K562 (cell line): ENCODE measurements at regions not wholly inside any gene's neighbourhood (a gene's known extent, or its start where the extent isn't known, plus 50 kb on each side); places are given as distances from the start of the nearest gene placed in this dataset.

ENCODE experiments used
- ATAC-seq: fragments of 200-7000 bp; cut with Tn5 transposase; 3 replicates; pipeline ENCODE4 v1.9.1; 2020; ENCODE audit warnings: moderate library complexity
- BruUV-seq: library from RNA; stranded (reverse); fragments of 400-500 nt; replicated peaks from 2 replicates; lab custom pipeline; 2021; lab: Mats Ljungman, UMichigan
- CTCF ChIA-PET: fragments of 300-600 bp; formaldehyde crosslinking; extraction: SDS; loops from one replicate; lab custom pipeline; 2021; ENCODE audit warnings: low intra/inter-chr PET ratio; lab: Yijun Ruan, JAX
- POLR2A ChIA-PET: fragments of 300-600, 350-650 bp; sonication (Branson Sonifier 250); formaldehyde crosslinking; extraction: SDS; loops from one replicate; lab custom pipeline; 2021; ENCODE audit warnings: antibody characterized with exemption, inconsistent platforms; lab: Yijun Ruan, JAX
- DNase-seq, 4 experiments: peaks; one replicate each; pipeline versions ENCODE4 v3.0.0 to v3.0.0-alpha.2; 2011 to 2018; ENCODE audit warnings: low spot score in 3 of 4, mixed read lengths in 3 of 4; ENCODE audit errors: extremely low read depth in 1 of 4
- FAIRE-seq: peaks from 2 replicates; lab custom pipeline; 2011; peaks lifted over from hg19 to GRCh38; lab: Jason Lieb, UNC
- H2AFZ ChIP-seq: 2 replicates; pipeline ENCODE4 v1.6.0; 2011; ENCODE audit warnings: low read depth, low read length, control low read depth, inconsistent platforms
- H3K27ac ChIP-seq: fragments of 200-600 bp; 3 replicates; pipeline ENCODE4 v1.8.0; 2011; ENCODE audit warnings: low read depth, mild to moderate bottlenecking, control low read depth, inconsistent platforms, low read length, moderate library complexity, mixed read lengths; ENCODE audit errors: extremely low read depth
- H3K27me3 ChIP-seq, 2 experiments: fragments of 300-600 bp in 1 of 2; 2 replicates in 1 of 2; 3 replicates in 1 of 2; pipeline versions ENCODE4 v1.6.0 to v1.8.0; 2011; ENCODE audit warnings: inconsistent platforms in 2 of 2, low read length in 2 of 2, mild to moderate bottlenecking in 1 of 2, mixed read lengths in 1 of 2, moderate library complexity in 1 of 2; ENCODE audit not compliant: control insufficient read depth in 2 of 2, insufficient read depth in 2 of 2
- H3K36me3 ChIP-seq: fragments of 300-600 bp; 3 replicates; pipeline ENCODE4 v1.8.0; 2011; ENCODE audit warnings: mild to moderate bottlenecking, low read length, inconsistent platforms; ENCODE audit not compliant: control insufficient read depth, insufficient read depth
- H3K4me1 ChIP-seq, 2 experiments: fragments of 200-600 bp in 1 of 2; replicated peaks in 1 of 2; 2 replicates in 1 of 2; 3 replicates in 1 of 2; pipeline versions ENCODE4 v1.5.1 to v1.8.0; 2011; ENCODE audit warnings: inconsistent platforms in 2 of 2, low read length in 2 of 2, mild to moderate bottlenecking in 1 of 2, mixed read lengths in 1 of 2, moderate library complexity in 1 of 2; ENCODE audit not compliant: control insufficient read depth in 2 of 2, insufficient read depth in 2 of 2
- H3K4me2 ChIP-seq: 2 replicates; pipeline ENCODE4 v1.6.1; 2011; ENCODE audit warnings: low read length, control low read depth, inconsistent platforms, mixed read lengths; ENCODE audit not compliant: insufficient read depth
- H3K4me3 ChIP-seq: fragments of 200-600 bp; sonication (generic), shearing (Covaris generic); 2 replicates; pipeline ENCODE4 v1.5.1; 2016; ENCODE audit warnings: control low read depth, inconsistent platforms
- H3K79me2 ChIP-seq: fragments of 200-600 bp; 3 replicates; pipeline ENCODE4 v1.8.0; 2011; ENCODE audit warnings: low read length, inconsistent platforms; ENCODE audit not compliant: control insufficient read depth, insufficient read depth
- H3K9ac ChIP-seq, 2 experiments: 2 replicates each; pipeline versions ENCODE4 v1.6.0 to v1.6.1; 2011; ENCODE audit warnings: low read depth in 2 of 2, low read length in 2 of 2, control low read depth in 1 of 2, inconsistent platforms in 1 of 2, mild to moderate bottlenecking in 1 of 2, mixed read lengths in 1 of 2; ENCODE audit not compliant: insufficient read depth in 1 of 2
- H3K9me1 ChIP-seq: one replicate; pipeline ENCODE4 v1.6.0; 2011; ENCODE audit warnings: inconsistent platforms, mild to moderate bottlenecking, low read length, moderate library complexity; ENCODE audit not compliant: control insufficient read depth, insufficient read depth
- H3K9me3 ChIP-seq: replicated peaks from 2 replicates; pipeline ENCODE4 v1.5.1; 2011; ENCODE audit warnings: low read depth, low read length, inconsistent platforms; ENCODE audit not compliant: control insufficient read depth, insufficient read depth
- H4K20me1 ChIP-seq: replicated peaks from 2 replicates; pipeline ENCODE4 v1.6.1; 2011; ENCODE audit warnings: low read length, inconsistent platforms, mixed read lengths; ENCODE audit not compliant: control insufficient read depth, insufficient read depth
- ARID2 ChIP-seq: fragments of 450-650 bp; IDR thresholded peaks from 2 replicates; pipeline ENCODE4 v1.6.1; 2017; ENCODE audit warnings: antibody characterized with exemption, mild to moderate bottlenecking
- CCNT2 ChIP-seq: IDR thresholded peaks from 2 replicates; pipeline ENCODE4 v1.6.1; 2011; ENCODE audit warnings: borderline replicate concordance, low read depth, mild to moderate bottlenecking, moderate library complexity, mixed read lengths, low read length; ENCODE audit not compliant: insufficient read length; ENCODE audit errors: extremely low read depth
- CHCHD3 ChIP-seq: fragments of 250-450 bp; sonication (Bioruptor Pico); IDR thresholded peaks from 2 replicates; pipeline ENCODE4 v2.1.2; 2022; ENCODE audit warnings: mild to moderate bottlenecking
- KDM5B ChIP-seq: fragments of 200-600 bp; sonication (generic); IDR thresholded peaks from 2 replicates; pipeline ENCODE4 v1.6.1; 2012; ENCODE audit warnings: low read depth, mild to moderate bottlenecking, moderate library complexity, low read length, control low read depth, inconsistent platforms; ENCODE audit not compliant: insufficient replicate concordance
- LCOR ChIP-seq: sonication (generic); formaldehyde crosslinking; IDR thresholded peaks from 2 replicates; pipeline ENCODE4 v1.8.0; 2022; ENCODE audit warnings: mild to moderate bottlenecking, missing genetic modification reagents
- MTA1 ChIP-seq: fragments of 450-650 bp; IDR thresholded peaks from 2 replicates; pipeline ENCODE4 v1.6.1; 2017; ENCODE audit warnings: borderline replicate concordance
- MTA2 ChIP-seq: fragments of 450-650 bp; IDR thresholded peaks from 2 replicates; pipeline ENCODE4 v1.6.1; 2016; ENCODE audit warnings: low read depth
- POLR2H ChIP-seq: IDR thresholded peaks from 2 replicates; pipeline ENCODE4 v1.6.1; 2016; ENCODE audit warnings: missing genetic modification characterization, low read depth, mild to moderate bottlenecking, control low read depth, missing compliant biosample characterization, moderate library complexity
- PTBP1 ChIP-seq: fragments of 200-400 bp; formaldehyde crosslinking; IDR thresholded peaks from 2 replicates; pipeline ENCODE4 v1.6.1; 2017; ENCODE audit warnings: low read depth, low read length
- RAD21 ChIP-seq, 2 experiments: fragments of 250-450 bp in 1 of 2; fragments of 450-650 bp in 1 of 2; sonication (Bioruptor Pico) in 1 of 2; formaldehyde crosslinking in 1 of 2; IDR thresholded peaks in 1 of 2; conservative IDR thresholded peaks in 1 of 2; 2 replicates each; pipeline versions ENCODE4 v1.4.0 to v1.8.0; 2020 to 2022; ENCODE audit warnings: mild to moderate bottlenecking in 2 of 2, moderate library complexity in 1 of 2
- SRSF9 ChIP-seq: fragments of 200-400 bp; formaldehyde crosslinking; IDR thresholded peaks from 2 replicates; pipeline ENCODE4 v1.6.1; 2017; ENCODE audit warnings: low read depth, low read length, borderline replicate concordance
- ZC3H11A ChIP-seq: IDR thresholded peaks from 2 replicates; pipeline ENCODE4 v1.6.1; 2012; ENCODE audit warnings: low read depth, low read length, improper control_type of control experiment
- ZNF668 ChIP-seq: fragments of 250-450 bp; sonication (Bioruptor Pico); IDR thresholded peaks from 2 replicates; pipeline ENCODE4 v1.8.0; 2022; ENCODE audit warnings: mild to moderate bottlenecking, inconsistent platforms
- ZZZ3 ChIP-seq: fragments of 450-650 bp; IDR thresholded peaks from 2 replicates; pipeline ENCODE4 v1.6.1; 2016; ENCODE audit warnings: antibody characterized with exemption, mild to moderate bottlenecking, moderate library complexity
- WGBS: fragments of 100-300 bp; shearing (Covaris generic); methylation state at CpG from one replicate; pipeline ENCODE4 v1.1.6; 2016; ENCODE audit warnings: low coverage, mixed read lengths; ENCODE audit not compliant: insufficient coverage; ENCODE audit errors: missing lambda C conversion rate; 5-methylcytosine and 5-hydroxymethylcytosine counted together
- in situ Hi-C: fragments of 300-500 bp; cut with MboI; formaldehyde crosslinking; loops from 4 replicates; pipeline ENCODE4 v1.15.0; 2018; ENCODE audit warnings: inconsistent platforms, mixed read lengths
- intact Hi-C: fragments of 100-400 bp; cut with micrococcal nuclease; formaldehyde crosslinking; loops from 2 replicates; pipeline ENCODE4 v1.14.2; 2022
- TF ChIP-seq, protein P1 (sequence below): IDR thresholded peaks from 2 replicates; pipeline ENCODE4 v1.6.1; 2014; ENCODE audit warnings: antibody characterized with exemption

- TF ChIP-seq RAD21 (CRISPR knock-in tag; conservative IDR thresholded peaks at IDR 0.05 in 1 of 2, IDR thresholded peaks at IDR 0.05 in 1 of 2) (no peak), ZNF668 (CRISPR knock-in tag) (no peak)
- TF ChIP-seq, protein P1, sequence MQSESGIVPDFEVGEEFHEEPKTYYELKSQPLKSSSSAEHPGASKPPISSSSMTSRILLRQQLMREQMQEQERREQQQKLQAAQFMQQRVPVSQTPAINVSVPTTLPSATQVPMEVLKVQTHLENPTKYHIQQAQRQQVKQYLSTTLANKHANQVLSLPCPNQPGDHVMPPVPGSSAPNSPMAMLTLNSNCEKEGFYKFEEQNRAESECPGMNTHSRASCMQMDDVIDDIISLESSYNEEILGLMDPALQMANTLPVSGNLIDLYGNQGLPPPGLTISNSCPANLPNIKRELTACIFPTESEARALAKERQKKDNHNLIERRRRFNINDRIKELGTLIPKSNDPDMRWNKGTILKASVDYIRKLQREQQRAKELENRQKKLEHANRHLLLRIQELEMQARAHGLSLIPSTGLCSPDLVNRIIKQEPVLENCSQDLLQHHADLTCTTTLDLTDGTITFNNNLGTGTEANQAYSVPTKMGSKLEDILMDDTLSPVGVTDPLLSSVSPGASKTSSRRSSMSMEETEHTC: no peak
Observed at GRCh38 chr7:41415471-41416207, 287.3 kb downstream of the INHBA start (continued).

DNA sequence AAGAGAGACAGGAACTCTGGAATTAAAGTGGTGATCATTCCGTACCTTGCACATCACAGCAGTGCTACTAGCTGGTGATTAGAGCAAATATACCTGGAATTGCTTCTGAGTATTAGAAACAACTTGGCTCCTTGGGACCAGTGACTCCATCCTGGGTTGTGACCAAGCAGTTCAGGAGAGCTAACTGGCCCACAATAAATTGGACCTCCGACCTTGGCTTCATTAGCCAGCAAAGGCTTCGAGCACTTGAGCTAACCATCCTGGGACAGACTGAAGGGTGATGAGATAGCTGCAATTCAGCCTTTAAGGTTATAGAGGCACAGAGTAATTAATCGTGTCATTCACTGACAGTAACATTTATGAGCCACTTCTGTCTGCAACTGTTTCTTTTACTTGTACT lies 287.8 kb downstream of the INHBA start:
- DNase-seq: no peak
- no TSS peak for BruUV-seq
- TF ChIP-seq PTBP1 (no peak), ZZZ3 (no peak), LCOR (CRISPR knock-in tag) (no peak), SRSF9 (no peak), MTA2 (no peak), MTA1 (no peak), CCNT2 (no peak), ZC3H11A (no peak), ARID2 (no peak), CHCHD3 (CRISPR knock-in tag) (no peak), POLR2H (tag) (no peak), KDM5B (no peak)
- TF ChIP-seq, protein P1: no peak
- Histone ChIP-seq H3K27ac (no peak overlapping the region), H3K36me3 (no peaks in the 10 kb centered on the region), H3K27me3 (no peaks in the 10 kb centered on the region), H3K9me3 (no peaks in the 10 kb centered on the region), H3K4me2 (no peak overlapping the region), H3K9me1 (no peaks in the 10 kb centered on the region), H4K20me1 (no peaks in the 10 kb centered on the region), H3K4me3 (no peak overlapping the region), H3K79me2 (no peaks in the 10 kb centered on the region), H2AFZ (no peak overlapping the region), H3K4me1 (no peaks in the 10 kb centered on the region), H3K9ac (no peak overlapping the region)
- ChIA-PET POLR2A (no interaction called here), CTCF (no interaction called here)
- in situ Hi-C loops (no loop called here), intact Hi-C loops (no loop called here)
- 0% methylated on average over 4 of the region's 4 CpGs for whole genome bisulfite sequencing
- no peak for ATAC-seq
- FAIRE-seq: no peak
